ENCODE measurements at regions not wholly inside any gene's neighbourhood (a gene's known extent, or its start where the extent isn't known, plus 50 kb on each side); places are given as distances from the start of the nearest gene placed in this dataset.
A peak's percentile ranks its signal among the peaks of the same experiment; 100 is the strongest.
"Not testable (repeated sequence)": the region's sequence is repeated elsewhere in the genome, so short reads cannot be mapped to it uniquely, and the experiment has no call there.

GRCh38 chr13:76829572-76830327, 56.5 kb downstream of the KCTD12 start:
- Mint-ChIP-seq H3K27me3 (peaks cover 2% of the 10 kb centered on the region), H3K4me1 (ENCODE audit: low read depth) (peaks cover 10% of the 10 kb centered on the region), H3K36me3 (no peaks in the 10 kb centered on the region), H3K27ac (no peak overlapping the region), H3K9me3 (no peaks in the 10 kb centered on the region), H3K4me3 (no peak overlapping the region)
- POLR2A ChIA-PET: no interaction called here
- intact Hi-C loops (cut with micrococcal nuclease): no loop called here
- no peak for DNase-seq
- CTCF ChIA-PET: interaction anchor here (1.4 kb wide), 1 partner anchor 1134 kb away, joined by 3 read pairs; no protein-coding TSS in a partner anchor

- Mint-ChIP-seq H3K36me3 (no peaks in the 10 kb centered on the region), H3K27me3 (peaks cover 2% of the 10 kb centered on the region), H3K9me3 (no peaks in the 10 kb centered on the region), H3K27ac (peak overlapping the region; percentile 1), H3K4me1 (ENCODE audit: low read depth) (peaks cover 10% of the 10 kb centered on the region), H3K4me3 (no peak overlapping the region)
- intact Hi-C loops (cut with micrococcal nuclease): loop anchor here (1.0 kb wide), 3 partner anchors 51 to 163 kb away; no protein-coding TSS in a partner anchor
- DNase-seq: peak; percentile 22
- ChIA-PET CTCF (interaction anchor here (1.1 to 2.5 kb wide), 3 partner anchors 11 to 76 kb away, joined by 3 to 7 read pairs (median 4); no protein-coding TSS in a partner anchor), POLR2A (no interaction called here)
These were observed 57.9 kb downstream of the KCTD12 start for GRCh38 chr13:76828316-76828741.

DNA sequence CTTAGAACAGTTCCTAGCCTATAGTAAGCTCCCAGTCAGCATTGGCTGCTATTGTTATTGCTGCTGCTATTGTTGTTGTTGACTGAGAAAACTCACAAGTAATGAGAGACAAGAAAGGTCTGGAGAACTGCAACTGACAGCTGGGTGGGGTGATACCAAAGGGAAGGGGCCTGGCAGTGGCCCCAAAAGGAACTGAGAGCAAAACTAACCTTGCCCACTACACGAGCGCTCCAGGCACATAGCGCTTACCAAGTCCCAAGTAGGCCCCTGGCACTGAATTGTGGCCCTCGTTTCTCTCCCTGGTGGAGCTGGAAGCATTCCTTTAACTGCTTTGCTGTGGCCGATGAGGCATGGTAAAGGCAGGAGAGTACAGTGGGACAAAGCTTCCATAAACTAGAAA, 59.7 kb downstream of the KCTD12 start:
- CTCF ChIA-PET: interaction anchor here (2.5 kb wide), 1 partner anchor 77 kb away, joined by 7 read pairs; no protein-coding TSS in a partner anchor
- peaks cover 10% of the 10 kb centered on the region for H3K4me1 Mint-ChIP-seq (ENCODE audit: low read depth)
- H3K4me3 Mint-ChIP-seq: no peak overlapping the region
- POLR2A ChIA-PET: no interaction called here
- peaks cover 2% of the 10 kb centered on the region for H3K27me3 Mint-ChIP-seq
- H3K9me3 Mint-ChIP-seq: no peaks in the 10 kb centered on the region
- DNase-seq: no peak
- intact Hi-C loops (cut with micrococcal nuclease): no loop called here
- no peak overlapping the region for H3K27ac Mint-ChIP-seq
- no peaks in the 10 kb centered on the region for H3K36me3 Mint-ChIP-seq

GRCh38 chr13:76825430-76825829, 60.8 kb downstream of the KCTD12 start:
- Mint-ChIP-seq H3K4me3 (no peak overlapping the region), H3K27ac (no peak overlapping the region), H3K36me3 (no peaks in the 10 kb centered on the region), H3K9me3 (no peaks in the 10 kb centered on the region), H3K27me3 (peaks cover 2% of the 10 kb centered on the region), H3K4me1 (ENCODE audit: low read depth) (peaks cover 10% of the 10 kb centered on the region)
- POLR2A ChIA-PET: no interaction called here
- no peak for DNase-seq
- intact Hi-C loops (cut with micrococcal nuclease): no loop called here
- CTCF ChIA-PET: interaction anchor here (2.8 kb wide), 1 partner anchor 78 kb away, joined by 8 read pairs; no protein-coding TSS in a partner anchor

- Mint-ChIP-seq H3K4me3 (no peak overlapping the region), H3K4me1 (ENCODE audit: low read depth) (peaks cover 8% of the 10 kb centered on the region), H3K27me3 (peaks cover under 1% of the 10 kb centered on the region), H3K9me3 (no peaks in the 10 kb centered on the region), H3K36me3 (no peaks in the 10 kb centered on the region), H3K27ac (no peak overlapping the region)
- no peak for DNase-seq
- intact Hi-C loops (cut with micrococcal nuclease): loop anchor here (2.0 kb wide), 1 partner anchor 157 kb away; no protein-coding TSS in a partner anchor
- POLR2A ChIA-PET: no interaction called here
- CTCF ChIA-PET: interaction anchor here (1.7 to 3.6 kb wide), 4 partner anchors 56 to 80 kb away, joined by 5 to 23 read pairs (median 6); partner anchors contain the start of gene KCTD12
These were observed 62.2 kb downstream of the KCTD12 start for GRCh38 chr13:76823969-76824368.

- Mint-ChIP-seq H3K27me3 (peaks cover 7% of the 10 kb centered on the region), H3K27ac (no peak overlapping the region), H3K4me3 (no peak overlapping the region), H3K36me3 (no peaks in the 10 kb centered on the region), H3K9me3 (no peaks in the 10 kb centered on the region), H3K4me1 (ENCODE audit: low read depth) (no peaks in the 10 kb centered on the region)
- ChIA-PET CTCF (interaction anchor here (0.6 to 3.6 kb wide), 7 partner anchors 57 to 309 kb away, joined by 3 to 23 read pairs (median 5); partner anchors contain the start of gene KCTD12), POLR2A (no interaction called here)
- intact Hi-C loops (cut with micrococcal nuclease): loop anchor here (1.0 to 2.0 kb wide), 2 partner anchors 81 to 158 kb away; no protein-coding TSS in a partner anchor
- no peak for DNase-seq
These were observed 63.4 kb downstream of the KCTD12 start for GRCh38 chr13:76822698-76823267.

DNA sequence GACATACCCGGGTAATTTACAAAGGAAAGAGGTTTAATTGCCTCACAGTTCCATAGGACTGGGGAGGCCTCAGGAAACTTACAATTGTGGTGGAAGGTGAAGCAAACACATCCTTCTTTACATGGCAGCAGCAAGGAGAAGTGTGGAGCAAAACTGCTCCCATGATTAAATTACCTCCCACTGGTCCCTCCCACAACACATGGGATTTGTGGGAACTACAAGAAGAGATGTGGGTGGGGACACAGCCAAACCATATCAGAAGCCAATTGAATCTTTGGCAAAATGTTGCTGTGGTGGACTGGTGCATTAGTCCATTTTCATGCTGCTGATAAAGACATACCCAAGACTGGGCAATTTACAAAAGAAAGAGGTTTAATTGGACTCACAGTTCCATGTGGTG, 65.0 kb downstream of the KCTD12 start:
- CTCF ChIA-PET: interaction anchor here (2.6 to 3.6 kb wide), 2 partner anchors 64 to 83 kb away, joined by 18 to 23 read pairs; partner anchors contain the start of gene KCTD12
- DNase-seq; intact Hi-C loops (cut with micrococcal nuclease); H3K9me3 Mint-ChIP-seq; POLR2A ChIA-PET; H3K36me3 Mint-ChIP-seq; H3K27ac Mint-ChIP-seq; H3K4me1 Mint-ChIP-seq (ENCODE audit: low read depth); H3K4me3 Mint-ChIP-seq: not testable (repeated sequence)
- H3K27me3 Mint-ChIP-seq: peaks cover 12% of the 10 kb centered on the region

- peaks cover 16% of the 10 kb centered on the region for H3K27me3 Mint-ChIP-seq
- POLR2A ChIA-PET: no interaction called here
- DNase-seq: no peak
- H3K4me3 Mint-ChIP-seq: no peak overlapping the region
- no peaks in the 10 kb centered on the region for H3K9me3 Mint-ChIP-seq
- H3K36me3 Mint-ChIP-seq: no peaks in the 10 kb centered on the region
- intact Hi-C loops (cut with micrococcal nuclease): no loop called here
- no peak overlapping the region for H3K27ac Mint-ChIP-seq
- H3K4me1 Mint-ChIP-seq (ENCODE audit: low read depth): no peaks in the 10 kb centered on the region
- CTCF ChIA-PET: interaction anchor here (2.6 kb wide), 1 partner anchor 83 kb away, joined by 18 read pairs; no protein-coding TSS in a partner anchor
These were observed 65.4 kb downstream of the KCTD12 start for GRCh38 chr13:76820759-76821158.

GRCh38 chr13:76816394-76816793, 69.8 kb downstream of the KCTD12 start:
- Mint-ChIP-seq H3K36me3 (no peaks in the 10 kb centered on the region), H3K27ac (no peak overlapping the region), H3K9me3 (no peaks in the 10 kb centered on the region), H3K27me3 (peaks cover 26% of the 10 kb centered on the region), H3K4me1 (ENCODE audit: low read depth) (no peaks in the 10 kb centered on the region), H3K4me3 (no peak overlapping the region)
- ChIA-PET POLR2A (no interaction called here), CTCF (no interaction called here)
- intact Hi-C loops (cut with micrococcal nuclease): no loop called here
- DNase-seq: peak; percentile 29

DNA sequence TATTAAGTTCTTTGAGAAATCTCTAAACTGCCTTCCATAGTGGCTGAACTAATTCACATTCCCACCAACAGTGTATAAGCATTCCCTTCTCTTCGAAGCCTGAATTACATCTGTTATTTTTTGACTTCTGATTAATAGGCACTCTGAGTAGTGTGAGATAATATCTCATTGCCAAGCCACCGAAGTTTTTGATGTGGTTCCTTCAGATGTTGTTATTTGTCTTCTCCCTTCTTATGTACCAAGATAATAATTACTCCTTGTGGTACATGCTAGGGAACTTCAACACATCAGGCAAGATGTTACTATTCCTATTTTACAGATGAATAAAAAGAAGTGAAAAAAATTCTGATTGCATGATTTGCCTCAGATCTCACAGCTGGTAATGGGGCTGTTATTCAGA, 70.9 kb downstream of the KCTD12 start:
- Mint-ChIP-seq H3K4me3 (no peak overlapping the region), H3K36me3 (no peaks in the 10 kb centered on the region), H3K4me1 (ENCODE audit: low read depth) (no peaks in the 10 kb centered on the region), H3K27ac (no peak overlapping the region), H3K27me3 (peaks cover 26% of the 10 kb centered on the region), H3K9me3 (no peaks in the 10 kb centered on the region)
- CTCF ChIA-PET: no interaction called here
- intact Hi-C loops (cut with micrococcal nuclease): no loop called here
- POLR2A ChIA-PET: no interaction called here
- DNase-seq: no peak

GRCh38 chr13:76813891-76814290, 72.3 kb downstream of the KCTD12 start:
- Mint-ChIP-seq H3K4me1 (ENCODE audit: low read depth) (no peaks in the 10 kb centered on the region), H3K36me3 (no peaks in the 10 kb centered on the region), H3K27ac (no peak overlapping the region), H3K9me3 (peaks cover 6% of the 10 kb centered on the region), H3K4me3 (no peak overlapping the region), H3K27me3 (peaks cover 25% of the 10 kb centered on the region)
- ChIA-PET POLR2A (no interaction called here), CTCF (no interaction called here)
- intact Hi-C loops (cut with micrococcal nuclease): no loop called here
- no peak for DNase-seq

DNA sequence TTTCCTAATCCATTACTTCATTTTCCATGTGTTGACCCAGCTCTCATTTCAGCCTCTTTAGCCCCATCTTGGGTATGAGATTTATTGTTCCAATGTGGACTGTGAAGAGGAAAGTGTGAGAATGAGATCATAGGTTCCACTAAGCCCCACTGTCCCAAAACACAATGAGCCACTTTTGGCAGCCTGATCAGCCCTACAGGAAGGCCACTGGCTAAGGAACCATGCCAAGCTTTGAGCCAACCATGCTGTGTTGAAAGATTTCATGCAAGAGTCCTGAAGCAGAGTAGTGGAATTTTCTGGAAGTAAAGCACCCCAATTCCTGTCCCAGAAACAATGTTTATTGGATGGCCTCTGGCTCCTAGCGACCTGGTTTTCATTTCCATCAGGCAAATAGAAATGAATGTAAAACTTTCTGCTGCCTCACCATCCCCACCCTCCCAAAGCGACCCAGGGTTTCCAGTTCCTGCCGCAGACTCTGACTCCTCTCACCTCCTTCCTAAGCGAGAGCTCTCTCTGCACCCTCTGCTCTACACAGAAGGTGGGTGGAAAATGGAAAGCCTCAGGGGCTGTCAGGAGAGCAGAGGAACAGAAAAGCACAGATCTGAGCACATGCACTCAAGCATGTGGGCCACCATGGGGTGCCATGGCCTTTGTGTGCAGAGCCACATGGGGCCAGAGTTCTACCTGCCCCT, 73.1 kb downstream of the KCTD12 start:
- POLR2A ChIA-PET: no interaction called here
- no peak overlapping the region for H3K27ac Mint-ChIP-seq

More for the DNA sequence above, 73.1 kb downstream of the KCTD12 start:
- Mint-ChIP-seq H3K4me1 (ENCODE audit: low read depth) (no peaks in the 10 kb centered on the region), H3K36me3 (no peaks in the 10 kb centered on the region), H3K27me3 (peaks cover 19% of the 10 kb centered on the region), H3K9me3 (peaks cover 6% of the 10 kb centered on the region), H3K4me3 (no peak overlapping the region)
- intact Hi-C loops (cut with micrococcal nuclease): no loop called here
- DNase-seq: no peak
- CTCF ChIA-PET: no interaction called here
